HG02571 (cell line): ENCODE measurements at regions not wholly inside any gene's neighbourhood (a gene's known extent, or its start where the extent isn't known, plus 50 kb on each side); places are given as distances from the start of the nearest gene placed in this dataset.
"Not testable (repeated sequence)": the region's sequence is repeated elsewhere in the genome, so short reads cannot be mapped to it uniquely, and the experiment has no call there.

Experiments
- ATAC-seq: cut with Tn5 transposase; IDR thresholded peaks from one replicate; pipeline ENCODE4 v1.9.1; 2021; ENCODE audit warnings: mild to moderate bottlenecking, moderate library complexity; ENCODE audit not compliant: unreplicated experiment

DNA sequence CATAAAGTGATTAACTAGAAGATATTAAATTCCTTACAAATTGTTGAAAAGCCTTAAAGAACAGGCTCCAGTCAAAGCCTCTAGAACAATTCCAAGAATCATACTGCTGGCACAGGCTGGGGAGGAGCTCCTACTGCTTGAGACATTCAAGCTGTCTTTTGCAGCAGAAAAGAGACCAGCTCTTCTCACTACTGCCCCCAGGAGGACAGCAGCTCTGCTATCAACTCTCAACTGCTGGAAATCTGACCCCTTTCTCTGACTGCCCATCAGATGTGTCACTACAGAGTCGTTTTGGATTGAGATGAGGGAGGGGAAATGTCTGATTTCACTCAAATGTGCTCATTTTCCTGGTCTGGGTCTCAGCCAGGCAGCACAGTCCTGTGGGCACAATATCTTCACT, 421.0 kb downstream of the RPIA start:
- not testable (repeated sequence) for ATAC-seq

DNA sequence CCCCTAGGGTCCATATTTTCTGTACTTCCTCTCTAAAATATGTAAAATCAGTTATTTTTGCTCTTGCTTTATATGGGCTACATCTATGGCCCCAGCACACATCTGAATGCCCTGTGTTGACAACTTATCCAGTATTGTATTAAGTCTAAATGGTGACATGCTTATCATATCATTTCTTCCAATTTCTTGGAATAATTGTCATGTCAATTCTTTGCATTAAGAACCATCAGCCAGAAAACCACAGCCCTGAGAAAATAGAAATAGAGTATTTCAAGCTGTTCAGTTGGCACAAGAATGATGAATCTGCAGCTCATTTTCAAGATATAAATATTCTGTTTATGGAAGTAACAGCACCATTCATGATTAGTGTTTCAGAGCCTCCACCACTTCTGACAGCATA, 421.8 kb downstream of the RPIA start:
- not testable (repeated sequence) for ATAC-seq

DNA sequence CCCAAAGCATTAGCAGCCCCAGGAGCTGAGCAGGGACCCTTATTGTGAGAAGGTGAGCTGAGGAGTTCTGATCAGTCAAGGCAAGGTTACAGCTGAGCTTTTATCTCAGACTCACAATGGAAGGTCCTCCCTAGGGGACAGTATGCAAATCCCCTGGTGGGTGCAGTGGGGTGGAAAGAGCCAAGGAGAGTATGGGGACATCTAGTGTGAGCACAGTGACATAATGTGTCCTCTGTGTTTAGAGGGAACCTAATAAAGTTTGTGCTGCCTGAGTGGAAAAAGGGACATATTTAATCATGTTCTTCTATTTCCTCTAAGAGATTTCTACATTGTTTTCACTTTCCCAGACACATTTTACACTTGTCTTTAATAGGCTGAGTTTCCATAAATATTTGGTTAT, 438.0 kb downstream of the RPIA start:
- ATAC-seq = not testable (repeated sequence)

DNA sequence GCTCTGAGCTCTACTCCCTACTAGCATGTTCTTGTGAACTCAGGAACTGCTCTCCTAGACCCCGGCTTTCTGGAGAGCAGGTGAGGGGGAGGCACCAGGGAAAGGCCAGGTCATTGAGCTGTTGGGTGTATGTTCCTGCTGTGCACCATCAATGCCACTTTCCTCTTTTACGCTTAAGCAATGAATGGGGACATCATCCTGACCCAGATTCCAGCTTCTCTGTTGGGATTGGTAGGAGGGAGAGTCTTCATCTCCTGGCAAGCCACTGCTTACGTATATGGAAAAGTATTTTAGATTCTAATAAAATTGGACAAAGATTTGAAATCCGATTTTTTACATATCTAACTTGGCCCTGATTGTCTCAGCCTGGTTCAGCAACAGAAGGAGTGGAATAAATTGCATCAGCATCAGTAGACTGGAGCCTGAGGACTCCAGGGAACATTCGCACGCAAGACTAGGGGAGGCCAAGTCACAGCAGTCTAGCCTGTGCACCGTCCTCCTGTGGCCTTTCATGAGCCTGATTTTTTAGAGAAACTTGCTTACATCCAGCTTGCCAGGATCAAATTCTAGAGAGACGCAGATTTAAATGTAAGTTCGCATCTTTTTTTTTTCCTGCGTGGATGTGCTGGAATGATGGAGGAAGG, 439.3 kb downstream of the RPIA start:
- ATAC-seq = not testable (repeated sequence)

DNA sequence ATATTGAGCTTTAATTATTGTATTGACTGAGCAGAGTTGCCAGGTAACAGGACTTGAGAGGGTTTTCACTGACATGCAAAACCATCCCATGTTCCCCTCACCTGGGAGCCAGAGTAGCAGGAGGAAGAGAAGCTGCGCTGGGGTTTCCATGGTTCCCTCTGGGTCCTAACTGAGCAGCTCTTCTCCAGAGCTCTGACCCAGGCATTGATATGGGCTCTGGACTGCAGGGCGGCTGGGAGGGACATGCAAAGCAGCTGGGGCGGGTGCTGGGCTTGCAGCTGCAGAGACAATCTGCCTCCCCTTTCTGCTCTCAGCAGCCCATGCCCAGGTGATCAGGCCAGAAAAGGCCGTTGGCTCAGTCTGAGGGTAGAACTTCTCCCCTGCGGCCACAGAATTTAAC, 451.5 kb downstream of the RPIA start:
- ATAC-seq = not testable (repeated sequence)

DNA sequence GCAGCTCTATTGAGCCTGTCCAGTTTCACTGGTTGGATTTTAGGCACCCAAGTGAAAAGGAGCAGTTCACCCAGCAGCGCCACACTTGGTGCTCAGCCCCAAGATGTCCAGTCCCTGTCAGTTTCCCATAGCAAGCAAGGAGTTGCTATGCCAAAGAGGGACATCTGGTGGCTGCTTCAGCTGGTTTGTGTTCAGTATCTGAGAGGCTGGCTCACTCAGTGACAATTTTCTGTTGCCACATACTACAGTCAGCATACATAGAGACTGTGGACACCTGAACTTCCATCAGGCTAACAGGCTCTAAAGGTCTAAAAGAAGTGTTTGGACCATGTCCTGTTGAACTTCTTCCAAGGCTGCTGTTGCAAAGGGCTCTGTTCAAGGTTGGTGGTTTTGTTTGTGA, 453.9 kb downstream of the RPIA start:
- ATAC-seq = not testable (repeated sequence)

DNA sequence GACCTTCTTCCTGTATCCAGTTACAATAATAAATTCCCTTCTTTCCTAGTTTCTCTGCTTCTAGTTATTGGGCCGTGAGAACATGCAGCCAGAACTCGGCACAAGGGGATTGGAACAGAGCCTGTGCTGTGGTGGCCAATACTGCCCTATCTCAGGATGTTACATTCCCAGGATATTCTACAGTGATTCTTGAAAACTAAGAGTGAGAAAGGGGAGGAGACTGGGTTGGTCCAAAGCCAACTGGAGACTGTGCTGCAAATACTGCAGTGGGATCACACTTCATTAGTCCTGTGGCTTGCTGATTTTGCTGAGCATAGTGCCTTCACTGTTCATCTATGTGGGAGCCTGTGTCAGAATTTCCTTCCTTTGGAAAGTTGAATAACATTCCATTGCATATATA, 456.8 kb downstream of the RPIA start:
- ATAC-seq = not testable (repeated sequence)

DNA sequence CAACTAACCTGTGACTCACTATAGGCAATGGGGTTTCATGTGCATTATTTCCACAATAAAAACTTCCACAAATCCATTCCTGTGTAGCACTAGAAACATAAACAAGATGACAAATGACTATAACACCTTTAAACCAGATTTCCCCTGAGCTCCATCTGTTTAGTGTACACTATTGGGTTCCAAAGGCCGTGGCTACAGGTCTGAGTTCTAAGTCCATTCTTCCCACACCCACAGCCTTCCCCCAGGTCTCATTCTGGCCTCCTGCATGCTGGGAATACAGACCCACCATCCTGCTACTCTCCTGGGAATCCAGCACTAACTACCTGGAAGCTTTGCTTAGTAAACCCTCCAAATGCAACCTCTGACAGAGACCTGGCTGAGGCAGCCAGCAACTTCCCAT, 460.2 kb downstream of the RPIA start:
- not testable (repeated sequence) for ATAC-seq

DNA sequence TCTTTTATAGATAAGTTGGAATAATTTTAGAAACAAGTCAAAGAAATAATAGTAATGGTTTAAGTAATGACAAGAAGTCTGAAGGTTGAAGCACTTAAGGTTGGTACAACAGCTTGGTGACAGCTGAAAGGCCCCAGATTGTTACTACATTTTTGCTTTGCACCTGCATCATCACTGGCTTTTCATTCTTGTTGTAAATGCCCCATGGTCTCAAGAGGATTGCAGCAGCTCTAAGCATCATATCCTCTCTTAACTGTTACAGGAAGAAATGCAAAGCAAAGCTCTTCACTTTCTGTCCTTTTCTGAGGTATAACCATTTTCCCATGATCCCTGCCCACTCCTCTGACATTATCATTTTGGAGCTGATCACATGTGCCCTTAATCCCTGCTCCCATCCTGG, 461.0 kb downstream of the RPIA start:
- ATAC-seq = not testable (repeated sequence)

DNA sequence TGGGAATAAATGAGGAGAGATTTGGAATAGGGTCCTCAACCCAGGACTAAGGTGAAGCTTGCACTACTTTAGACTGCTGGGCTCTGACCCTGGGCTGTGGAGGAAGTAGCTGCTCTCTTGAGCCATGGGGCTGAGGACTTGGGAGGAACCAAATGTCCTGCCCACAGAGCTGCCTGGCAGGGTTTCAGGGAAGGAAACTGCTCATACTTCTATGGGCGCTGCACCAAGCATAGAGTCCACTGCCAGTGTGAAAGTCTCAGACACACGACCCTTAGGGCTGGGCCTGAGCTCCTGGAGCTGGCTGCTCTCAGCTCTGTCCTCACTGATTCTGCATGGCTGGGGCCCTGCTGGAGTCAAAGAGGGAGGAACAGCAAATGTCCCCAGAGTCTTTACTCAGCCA, 461.7 kb downstream of the RPIA start:
- not testable (repeated sequence) for ATAC-seq

DNA sequence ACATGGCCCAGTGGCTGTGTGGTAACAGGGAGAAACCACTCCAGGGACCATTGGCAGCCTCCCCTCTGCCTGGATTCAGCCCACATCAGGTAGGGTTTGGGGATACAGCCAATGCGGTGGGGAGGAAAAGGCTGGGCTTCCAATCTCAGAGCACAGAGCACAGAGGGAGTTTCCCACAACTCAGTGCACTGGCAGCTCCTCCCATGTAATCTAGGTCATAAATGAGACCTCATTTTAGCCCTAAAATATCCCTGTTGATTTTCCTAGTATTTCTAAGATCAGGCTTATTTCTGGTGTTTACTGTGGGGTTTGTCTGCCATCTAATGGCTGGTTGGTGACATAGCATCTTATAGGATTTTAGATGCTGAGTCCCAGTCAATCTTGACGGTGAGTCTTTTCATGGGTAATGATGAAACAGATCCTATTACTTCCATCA, 462.8 kb downstream of the RPIA start:
- not testable (repeated sequence) for ATAC-seq

DNA sequence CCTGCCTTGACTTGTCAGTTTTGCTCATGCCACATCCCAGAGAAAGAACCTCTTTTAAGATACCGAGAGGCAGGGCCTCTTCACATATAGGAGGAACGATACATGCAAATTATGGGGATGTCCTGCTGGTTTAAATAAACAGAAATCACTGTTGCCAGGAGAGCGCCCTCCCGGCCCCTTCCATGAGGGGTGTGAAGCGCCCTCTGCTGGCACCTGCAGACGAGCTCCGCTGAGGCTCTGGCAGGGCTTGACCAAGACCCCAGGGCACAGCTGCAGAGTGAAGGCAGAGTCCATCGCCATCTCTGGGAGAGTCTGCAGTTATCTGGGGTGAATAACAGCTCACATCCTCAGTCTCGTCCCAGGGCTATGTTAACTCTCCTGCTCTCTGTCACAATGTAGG, 468.8 kb downstream of the RPIA start:
- not testable (repeated sequence) for ATAC-seq

DNA sequence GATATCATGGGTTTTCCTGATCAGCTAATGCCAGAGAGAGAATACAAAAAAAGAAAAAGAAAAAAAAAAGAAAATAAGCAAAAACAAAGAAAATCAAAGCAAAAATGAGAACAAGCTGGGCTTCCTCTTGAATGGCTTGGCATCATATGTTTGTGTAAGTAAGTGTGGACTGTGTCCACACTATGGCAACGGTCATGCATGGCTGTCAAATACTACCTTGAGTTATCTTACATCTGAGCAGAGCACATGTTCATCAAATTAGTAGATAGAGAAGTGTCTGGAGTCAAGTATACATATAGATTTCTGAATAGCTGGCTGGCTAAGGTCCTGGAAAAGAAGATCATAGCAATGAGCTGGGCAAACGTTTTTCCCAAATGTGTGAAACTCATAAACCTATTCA, 470.2 kb downstream of the RPIA start:
- ATAC-seq = not testable (repeated sequence)

DNA sequence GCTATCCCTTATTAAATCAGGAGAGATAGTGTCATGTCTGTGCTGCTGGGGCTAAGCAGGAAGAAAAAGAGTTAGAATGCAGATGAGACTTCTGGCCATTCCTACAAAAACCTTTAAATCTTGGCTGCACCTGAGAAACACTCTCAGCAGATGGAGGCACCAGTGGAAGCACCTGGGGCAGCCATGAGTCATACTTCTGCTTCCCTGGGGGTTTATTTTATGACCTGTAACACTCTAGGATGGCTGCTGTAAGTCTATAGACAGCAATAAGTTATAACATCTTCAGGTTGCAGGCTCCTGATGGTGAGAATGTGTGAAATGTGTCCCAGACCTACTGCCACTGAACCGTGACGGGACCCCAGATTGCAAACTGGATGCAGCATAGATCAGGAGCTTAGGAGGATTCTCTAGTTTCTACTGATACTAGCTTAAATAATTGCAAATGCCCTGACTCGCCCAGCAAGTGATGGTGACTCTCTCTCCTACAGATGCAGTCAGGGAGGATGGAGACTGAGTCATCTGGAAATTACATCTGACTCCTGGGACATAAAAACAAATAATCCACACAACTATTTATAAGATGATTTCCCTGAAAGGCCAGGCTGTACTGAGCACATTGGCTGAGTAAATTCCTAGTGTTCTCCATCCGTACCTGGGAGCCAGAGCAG, 479.2 kb downstream of the RPIA start:
- not testable (repeated sequence) for ATAC-seq

DNA sequence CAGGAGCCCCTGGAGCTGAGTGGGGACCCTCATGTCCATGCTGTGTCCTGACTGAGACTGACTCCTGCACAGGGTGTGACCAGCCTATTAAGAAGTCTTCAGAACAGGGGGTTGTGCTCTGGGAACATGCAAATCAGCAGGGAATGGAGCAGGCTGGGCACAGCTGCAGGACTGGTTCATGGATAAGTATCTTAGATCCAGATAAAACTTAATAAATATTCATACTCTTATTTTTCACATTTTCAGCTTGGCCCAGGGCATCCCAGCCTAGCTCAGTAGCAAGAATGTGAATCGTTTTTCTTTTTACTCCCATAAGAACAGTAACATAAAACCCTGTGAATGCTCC, 479.7 kb downstream of the RPIA start:
- not testable (repeated sequence) for ATAC-seq

DNA sequence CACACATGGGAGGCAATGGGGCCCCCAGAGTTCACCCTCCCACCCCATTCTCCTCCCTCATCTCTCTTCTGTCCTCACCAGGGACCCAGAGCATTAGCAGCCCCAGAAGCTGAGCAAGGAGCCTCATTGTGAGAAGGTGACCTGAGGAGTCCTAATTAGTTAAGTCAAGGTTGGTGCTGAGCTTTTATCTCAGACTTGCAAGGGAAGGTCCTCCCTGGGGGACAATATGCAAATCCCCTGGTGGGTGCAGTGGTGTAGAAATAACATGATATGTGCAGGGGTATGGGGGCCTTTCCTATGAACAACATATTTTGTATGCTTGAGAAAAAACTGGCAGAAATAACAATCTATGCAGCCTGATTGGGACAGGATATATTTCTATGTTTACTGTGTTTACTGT, 485.5 kb downstream of the RPIA start:
- not testable (repeated sequence) for ATAC-seq

DNA sequence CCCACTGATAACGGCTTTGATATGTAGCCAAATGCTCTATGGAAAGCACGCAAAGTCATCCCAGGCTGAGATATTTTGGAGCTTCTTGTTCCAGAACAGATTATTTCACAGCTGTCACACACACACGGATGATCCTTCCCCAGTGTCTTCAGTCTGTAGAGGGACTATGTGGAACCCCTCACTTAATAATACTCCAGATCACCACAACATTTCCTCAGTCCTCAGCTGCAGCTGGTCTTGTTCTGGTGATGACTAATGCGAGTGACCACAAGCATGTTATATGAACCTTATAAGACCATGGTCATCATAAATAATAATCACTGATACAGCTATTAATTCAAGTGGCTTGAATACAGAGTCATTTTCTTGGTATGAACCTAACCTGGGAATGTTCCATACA, 490.7 kb downstream of the RPIA start:
- ATAC-seq = not testable (repeated sequence)

DNA sequence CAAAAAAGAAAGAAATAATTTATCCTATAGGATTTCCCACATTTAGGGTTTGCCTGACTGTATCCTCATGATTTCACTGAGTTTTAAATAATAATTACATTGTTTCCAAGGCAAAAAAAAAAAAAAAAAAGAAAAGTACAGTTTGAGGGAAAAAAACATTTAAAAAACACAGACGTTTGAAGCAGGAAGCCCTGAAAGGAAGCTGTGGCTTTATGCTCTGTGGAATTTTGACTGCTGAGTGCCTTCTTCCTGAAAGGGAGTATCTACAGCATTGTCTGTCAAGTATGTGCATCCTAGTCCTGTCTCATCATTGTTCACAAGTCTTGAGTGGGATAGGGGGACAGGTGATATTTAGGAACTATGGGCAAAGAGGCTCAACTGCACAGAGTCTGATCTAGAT, 493.3 kb downstream of the RPIA start:
- not testable (repeated sequence) for ATAC-seq

DNA sequence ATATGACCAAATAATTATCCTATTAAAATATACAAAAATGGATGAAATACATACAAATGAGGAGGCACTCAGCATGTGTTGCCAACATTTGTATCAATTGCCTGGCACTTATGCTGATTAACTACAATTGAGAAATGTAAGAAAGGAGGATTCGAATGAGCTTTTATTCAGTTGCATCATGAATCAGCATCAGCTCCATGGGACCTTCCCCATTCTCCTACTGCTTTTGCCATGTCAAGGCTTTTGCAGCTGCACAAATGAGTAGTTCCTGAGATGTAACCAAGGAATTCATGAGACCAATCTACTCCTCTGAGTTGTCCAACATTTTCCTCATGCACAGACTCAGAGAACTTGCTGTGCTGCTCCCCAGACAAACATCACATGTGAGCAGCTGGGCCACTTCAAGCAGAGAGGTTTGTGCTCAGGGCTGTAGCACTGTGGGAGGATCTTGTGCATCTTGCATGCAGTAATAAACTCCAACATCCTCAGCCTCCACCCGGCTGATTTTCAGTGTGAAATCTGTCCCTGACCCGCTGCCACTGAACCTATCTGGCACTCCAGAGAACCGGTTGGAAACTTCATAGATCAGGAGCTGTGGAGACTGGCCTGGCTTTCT, 504.3 kb downstream of the RPIA start:
- not testable (repeated sequence) for ATAC-seq

DNA sequence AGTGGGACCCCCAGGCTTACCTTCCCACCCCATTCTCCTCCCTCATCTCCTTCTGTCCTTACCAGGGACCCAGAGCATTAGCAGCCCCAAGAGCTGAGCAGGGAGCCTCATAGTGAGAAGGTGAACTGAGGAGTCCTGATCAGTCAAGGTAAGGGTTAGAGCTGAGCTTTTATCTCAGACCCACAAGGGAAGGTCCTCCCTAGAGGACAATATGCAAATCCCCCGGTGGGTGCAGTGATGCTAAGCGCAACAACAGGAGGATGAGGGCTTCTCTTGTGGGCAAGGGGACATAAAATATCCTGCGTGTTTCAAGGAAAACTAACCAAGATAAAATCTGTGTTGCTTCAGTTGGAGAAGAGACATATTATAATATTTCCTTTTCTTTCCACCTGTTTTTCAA, 505.2 kb downstream of the RPIA start:
- ATAC-seq = not testable (repeated sequence)

DNA sequence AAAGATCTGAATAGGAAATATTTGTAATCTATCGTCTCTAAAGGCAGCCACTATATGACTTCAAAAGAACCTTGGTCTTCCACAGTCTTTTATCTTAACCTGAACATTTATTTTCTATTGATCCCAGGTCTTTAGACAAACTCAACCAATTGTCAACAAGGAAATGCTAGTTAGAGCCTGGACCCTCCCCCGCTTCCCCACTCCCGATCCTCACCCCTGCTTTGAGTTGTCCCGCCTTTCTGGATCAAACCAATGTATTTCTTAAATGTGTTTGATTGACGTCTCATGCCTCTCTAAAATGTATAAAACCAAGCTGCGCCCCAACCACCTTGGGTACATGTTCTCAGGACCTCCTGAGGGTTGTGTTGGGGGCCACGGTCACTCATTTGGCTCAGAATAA, 506.6 kb downstream of the RPIA start:
- not testable (repeated sequence) for ATAC-seq
